H1 (cell line): ENCODE measurements at regions not wholly inside any gene's neighbourhood (a gene's known extent, or its start where the extent isn't known, plus 50 kb on each side); places are given as distances from the start of the nearest gene placed in this dataset.

Source experiments
- CTCF ChIA-PET: fragments of 300-600 bp; sonication (Branson Sonifier 250); formaldehyde crosslinking; loops from one replicate; lab custom pipeline; 2021; ENCODE audit not compliant: partially characterized antibody; lab: Charles Lee
- POLR2A ChIA-PET: fragments of 300-600 bp; sonication (Branson Sonifier 250); formaldehyde crosslinking; loops from one replicate; lab custom pipeline; 2021; ENCODE audit warnings: inconsistent platforms; ENCODE audit not compliant: partially characterized antibody; lab: Charles Lee
- DNase-seq, 2 experiments: peaks; one replicate each; pipeline versions ENCODE4 v3.0.0 to v3.0.0-alpha.2; 2010 to 2022; ENCODE audit warnings: low spot score in 2 of 2, low read depth in 1 of 2, mixed read lengths in 1 of 2
- FAIRE-seq: peaks from 2 replicates; lab custom pipeline; 2011; peaks lifted over from hg19 to GRCh38; lab: Jason Lieb, UNC
- H2AFZ ChIP-seq: 2 replicates; pipeline ENCODE4 v1.8.1; 2012; ENCODE audit warnings: low read length, inconsistent platforms
- H2AK5ac ChIP-seq: 2 replicates; pipeline ENCODE4 v1.6.1; 2013; ENCODE audit warnings: low read depth, low read length
- H2BK120ac ChIP-seq: replicated peaks from 2 replicates; pipeline ENCODE3; 2013; ENCODE audit warnings: low read depth, low read length, inconsistent platforms
- H2BK12ac ChIP-seq: 2 replicates; pipeline ENCODE4 v1.6.1; 2013; ENCODE audit warnings: low read depth, low read length
- H2BK15ac ChIP-seq: 2 replicates; pipeline ENCODE4 v1.6.1; 2013; ENCODE audit warnings: low read length
- H2BK20ac ChIP-seq: 2 replicates; pipeline ENCODE4 v1.6.1; 2013; ENCODE audit warnings: low read length
- H2BK5ac ChIP-seq: 2 replicates; pipeline ENCODE4 v1.6.1; 2013; ENCODE audit warnings: low read depth, low read length
- H3K14ac ChIP-seq: 2 replicates; pipeline ENCODE4 v1.6.1; 2013; ENCODE audit warnings: inconsistent platforms; ENCODE audit not compliant: insufficient read length
- H3K18ac ChIP-seq: 2 replicates; pipeline ENCODE4 v1.6.1; 2013; ENCODE audit warnings: low read length; ENCODE audit errors: extremely low read depth
- H3K23ac ChIP-seq: 2 replicates; pipeline ENCODE4 v1.6.1; 2013; ENCODE audit warnings: inconsistent platforms; ENCODE audit not compliant: insufficient read length
- H3K23me2 ChIP-seq: 2 replicates; pipeline ENCODE4 v1.6.1; 2013; ENCODE audit warnings: low read depth, low read length
- H3K27ac ChIP-seq: 2 replicates; pipeline ENCODE4 v1.6.1; 2011; ENCODE audit warnings: low read depth, low read length, inconsistent platforms
- H3K27me3 ChIP-seq, 4 experiments: replicated peaks in 1 of 4; 1 replicate in 1 of 4; 2 replicates in 3 of 4; pipeline versions ENCODE4 v1.6.1 to v1.8.1; 2011 to 2013; ENCODE audit warnings: low read length in 3 of 4, mild to moderate bottlenecking in 3 of 4, inconsistent platforms in 2 of 4, mixed read lengths in 2 of 4, moderate library complexity in 1 of 4; ENCODE audit not compliant: control insufficient read depth in 3 of 4, insufficient read depth in 3 of 4; ENCODE audit errors: extremely low read depth in 1 of 4
- H3K36me3 ChIP-seq, 4 experiments: 2 replicates each; pipeline versions ENCODE4 v1.6.1 to v1.8.1; 2011 to 2013; ENCODE audit warnings: mild to moderate bottlenecking in 4 of 4, low read length in 3 of 4, moderate library complexity in 2 of 4, control low read depth in 1 of 4, inconsistent platforms in 1 of 4; ENCODE audit not compliant: insufficient read depth in 4 of 4, control insufficient read depth in 2 of 4
- H3K4ac ChIP-seq: replicated peaks from 2 replicates; pipeline ENCODE3; 2013; ENCODE audit warnings: low read length, low read depth, mixed read lengths, inconsistent platforms; ENCODE audit not compliant: insufficient read length
- H3K4me1 ChIP-seq, 4 experiments: replicated peaks in 1 of 4; 1 replicate in 1 of 4; 2 replicates in 3 of 4; pipeline versions ENCODE4 v1.6.1 to v1.8.1; 2011 to 2013; ENCODE audit warnings: low read length in 3 of 4, inconsistent platforms in 2 of 4, mixed read lengths in 1 of 4; ENCODE audit not compliant: insufficient read depth in 4 of 4, control insufficient read depth in 3 of 4
- H3K4me2 ChIP-seq, 2 experiments: 2 replicates each; pipeline versions ENCODE4 v1.6.1 to v1.8.1; 2011 to 2013; ENCODE audit warnings: low read depth in 2 of 2, low read length in 2 of 2, control low read depth in 1 of 2, inconsistent platforms in 1 of 2, mild to moderate bottlenecking in 1 of 2; ENCODE audit not compliant: insufficient read depth in 1 of 2
- H3K4me3 ChIP-seq, 4 experiments: fragments of 200-600, 300-600 bp in 1 of 4; sonication (generic), shearing (Covaris generic), sonication (Bioruptor Twin) in 1 of 4; 2 replicates each; pipeline versions ENCODE4 v1.5.1 to v1.8.1; 2011 to 2016; ENCODE audit warnings: low read length in 4 of 4, low read depth in 3 of 4, control low read depth in 2 of 4, inconsistent platforms in 2 of 4, mild to moderate bottlenecking in 2 of 4, mixed read lengths in 1 of 4, moderate library complexity in 1 of 4; ENCODE audit not compliant: insufficient read depth in 2 of 4; ENCODE audit errors: extremely low read depth in 1 of 4
- H3K56ac ChIP-seq: replicated peaks from 2 replicates; pipeline ENCODE3; 2013; ENCODE audit warnings: low read depth, mild to moderate bottlenecking, mixed read lengths, low read length, inconsistent platforms; ENCODE audit not compliant: insufficient read length
- H3K79me1 ChIP-seq: 2 replicates; pipeline ENCODE4 v1.6.1; 2013; ENCODE audit warnings: low read depth, low read length, control low read depth
- H3K79me2 ChIP-seq, 2 experiments: 2 replicates each; pipeline versions ENCODE4 v1.6.1 to v1.8.1; 2012 to 2013; ENCODE audit warnings: low read length in 2 of 2, mild to moderate bottlenecking in 2 of 2, inconsistent platforms in 1 of 2; ENCODE audit not compliant: insufficient read depth in 2 of 2, control insufficient read depth in 1 of 2
- H3K9ac ChIP-seq, 4 experiments: replicated peaks in 1 of 4; 1 replicate in 1 of 4; 2 replicates in 3 of 4; pipeline versions ENCODE4 v1.6.1 to v1.8.1; 2011 to 2013; ENCODE audit warnings: low read depth in 3 of 4, low read length in 3 of 4, control low read depth in 2 of 4, mild to moderate bottlenecking in 2 of 4, moderate library complexity in 2 of 4, inconsistent platforms in 1 of 4; ENCODE audit errors: extremely low read depth in 1 of 4
- H3K9me3 ChIP-seq, 2 experiments: 2 replicates each; pipeline versions ENCODE4 v1.6.1 to v1.8.1; 2012 to 2013; ENCODE audit warnings: mild to moderate bottlenecking in 2 of 2, moderate library complexity in 2 of 2, control low read depth in 1 of 2, inconsistent platforms in 1 of 2, low read depth in 1 of 2, low read length in 1 of 2, mixed read lengths in 1 of 2; ENCODE audit not compliant: insufficient read depth in 2 of 2
- H4K20me1 ChIP-seq, 2 experiments: replicated peaks in 1 of 2; 2 replicates each; pipeline versions ENCODE3 to v1.8.1; 2011 to 2013; ENCODE audit warnings: inconsistent platforms in 2 of 2, low read length in 2 of 2, mild to moderate bottlenecking in 1 of 2; ENCODE audit not compliant: insufficient read depth in 2 of 2, control insufficient read depth in 1 of 2
- H4K5ac ChIP-seq: 2 replicates; pipeline ENCODE4 v1.6.1; 2013; ENCODE audit warnings: low read length, low read depth, mixed read lengths, inconsistent platforms; ENCODE audit not compliant: insufficient read length
- H4K8ac ChIP-seq: 2 replicates; pipeline ENCODE4 v1.8.0; 2013; ENCODE audit warnings: mild to moderate bottlenecking, moderate library complexity, low read length, inconsistent platforms; ENCODE audit not compliant: insufficient read depth; ENCODE audit errors: extremely low read depth
- H4K91ac ChIP-seq: replicated peaks from 2 replicates; pipeline ENCODE3; 2013; ENCODE audit warnings: low read length, mixed read lengths, inconsistent platforms; ENCODE audit not compliant: insufficient read length
- JUN ChIP-seq: IDR thresholded peaks from 2 replicates; pipeline ENCODE4 v1.6.1; 2011; ENCODE audit warnings: low read depth, mild to moderate bottlenecking, improper control_type of control experiment, low read length
- MAFK ChIP-seq: IDR thresholded peaks from 2 replicates; pipeline ENCODE4 v1.6.1; 2012; ENCODE audit warnings: low read depth, mild to moderate bottlenecking, improper control_type of control experiment, low read length
- NANOG ChIP-seq: IDR thresholded peaks from 2 replicates; pipeline ENCODE4 v1.6.1; 2011; ENCODE audit warnings: low read length, low read depth, mild to moderate bottlenecking, inconsistent platforms; ENCODE audit not compliant: insufficient read depth, poor library complexity, severe bottlenecking
- NRF1 ChIP-seq: IDR thresholded peaks from 2 replicates; pipeline ENCODE4 v1.6.1; 2011; ENCODE audit warnings: mild to moderate bottlenecking, low read depth, low read length, improper control_type of control experiment
- POLR2A ChIP-seq, 2 experiments: IDR thresholded peaks; 1 replicate in 1 of 2; 2 replicates in 1 of 2; pipeline ENCODE4 v1.6.1; 2011; ENCODE audit warnings: low read depth in 2 of 2, low read length in 2 of 2, mild to moderate bottlenecking in 2 of 2; ENCODE audit errors: control extremely low read depth in 1 of 2
- POLR2AphosphoS5 ChIP-seq: IDR thresholded peaks from 2 replicates; pipeline ENCODE4 v1.6.1; 2011; ENCODE audit warnings: low read depth, low read length
- POU5F1 ChIP-seq: IDR thresholded peaks from 2 replicates; pipeline ENCODE4 v1.6.1; 2011; ENCODE audit warnings: low read depth, mild to moderate bottlenecking, low read length, moderate library complexity
- RFX5 ChIP-seq: IDR thresholded peaks from 2 replicates; pipeline ENCODE4 v1.6.1; 2011; ENCODE audit warnings: low read depth, low read length, improper control_type of control experiment, borderline replicate concordance
- USF2 ChIP-seq: IDR thresholded peaks from 2 replicates; pipeline ENCODE4 v1.6.1; 2011; ENCODE audit warnings: low read length, improper control_type of control experiment
- ZNF274 ChIP-seq: IDR thresholded peaks from 2 replicates; pipeline ENCODE4 v1.7.0; 2012; ENCODE audit warnings: low read length, borderline replicate concordance; ENCODE audit errors: extremely low read depth
- WGBS, 2 experiments: shearing (Covaris generic) in 1 of 2; methylation state at CpG; one replicate each; pipeline versions ENCODE4 v1.1.6 to v1.1.7; 2013 to 2015; ENCODE audit warnings: low lambda C conversion rate in 2 of 2, mixed read lengths in 2 of 2, inconsistent platforms in 1 of 2, low coverage in 1 of 2, missing lambda C conversion rate in 1 of 2; ENCODE audit not compliant: insufficient replicate concordance in 2 of 2, insufficient coverage in 1 of 2, insufficient read length in 1 of 2; ENCODE audit errors: extremely low coverage in 1 of 2, missing lambda C conversion rate in 1 of 2; 5-methylcytosine and 5-hydroxymethylcytosine counted together
- TF ChIP-seq, protein P1 (sequence below): IDR thresholded peaks from 2 replicates; pipeline ENCODE4 v1.6.1; 2012; ENCODE audit warnings: low read length, inconsistent platforms

- Histone ChIP-seq H3K36me3 (no peaks in the 10 kb centered on the region; a peak in 1 of 8 replicates), H4K8ac (no peak overlapping the region), H3K9me3 (no peaks in the 10 kb centered on the region), H3K4me2 (no peak overlapping the region), H3K56ac (no peak overlapping the region), H3K4me1 (no peaks in the 10 kb centered on the region), H2AFZ (no peak overlapping the region), H2BK20ac (no peak overlapping the region), H3K27me3 (no peaks in the 10 kb centered on the region; a peak in 2 of 7 replicates), H3K4ac (no peak overlapping the region), H2BK5ac (no peak overlapping the region), H3K14ac (no peak overlapping the region), H2BK120ac (no peak overlapping the region), H4K91ac (no peak overlapping the region), H3K4me3 (no peak overlapping the region), H4K5ac (no peak overlapping the region), H3K18ac (no peak overlapping the region), H3K23ac (no peak overlapping the region), H2BK12ac (no peak overlapping the region), H2BK15ac (no peak overlapping the region), H4K20me1 (no peaks in the 10 kb centered on the region), H3K27ac (no peak overlapping the region), H3K23me2 (no peaks in the 10 kb centered on the region; the same call in 1 of the 2 replicates), H3K9ac (no peak overlapping the region), H3K79me1 (no peaks in the 10 kb centered on the region), H3K79me2 (no peaks in the 10 kb centered on the region), H2AK5ac (no peak overlapping the region)
- DNase-seq (no peak), FAIRE-seq (no peak)
- WGBS, 2 experiments, result 89% methylated on average over 5 of the region's 5 CpGs; no CpG with 5 or more reads in 1 of the 2 experiments
- ChIA-PET CTCF (interaction anchor here (0.8 to 2.7 kb wide), 3 partner anchors 17 to 502 kb away, joined by 3 to 8 read pairs (median 6); no protein-coding TSS in a partner anchor), POLR2A (no interaction called here)
- TF ChIP-seq USF2, result no peak
- no peak for TF ChIP-seq NRF1
- no peak for TF ChIP-seq POU5F1
- TF ChIP-seq POLR2AphosphoS5, result no peak
- no peak for TF ChIP-seq MAFK
- TF ChIP-seq, protein P1, sequence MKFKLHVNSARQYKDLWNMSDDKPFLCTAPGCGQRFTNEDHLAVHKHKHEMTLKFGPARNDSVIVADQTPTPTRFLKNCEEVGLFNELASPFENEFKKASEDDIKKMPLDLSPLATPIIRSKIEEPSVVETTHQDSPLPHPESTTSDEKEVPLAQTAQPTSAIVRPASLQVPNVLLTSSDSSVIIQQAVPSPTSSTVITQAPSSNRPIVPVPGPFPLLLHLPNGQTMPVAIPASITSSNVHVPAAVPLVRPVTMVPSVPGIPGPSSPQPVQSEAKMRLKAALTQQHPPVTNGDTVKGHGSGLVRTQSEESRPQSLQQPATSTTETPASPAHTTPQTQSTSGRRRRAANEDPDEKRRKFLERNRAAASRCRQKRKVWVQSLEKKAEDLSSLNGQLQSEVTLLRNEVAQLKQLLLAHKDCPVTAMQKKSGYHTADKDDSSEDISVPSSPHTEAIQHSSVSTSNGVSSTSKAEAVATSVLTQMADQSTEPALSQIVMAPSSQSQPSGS, result no peak
- no peak for TF ChIP-seq RFX5
- TF ChIP-seq JUN, result no peak
- TF ChIP-seq NANOG, result no peak
- no peak for TF ChIP-seq ZNF274
- TF ChIP-seq POLR2A (IDR thresholded peaks at IDR 0.05; ENCODE audit: control extremely low read depth in 1 of 2, low read depth in 2 of 2, low read length in 2 of 2), result no peak
Observed at GRCh38 chr20:22698259-22698842, 114.0 kb upstream of the FOXA2 start.
